OCI-LY1 (cell line): ENCODE measurements at regions not wholly inside any gene's neighbourhood (a gene's known extent, or its start where the extent isn't known, plus 50 kb on each side); places are given as distances from the start of the nearest gene placed in this dataset.

Source experiments
- H2AFZ ChIP-seq: fragments of 200-600 bp; sonication (generic), shearing (Covaris generic); 2 replicates; pipeline ENCODE4 v1.6.0; 2014; ENCODE audit warnings: antibody characterized with exemption, mild to moderate bottlenecking, low read length
- H3F3A ChIP-seq: fragments of 200-600 bp; sonication (generic), shearing (Covaris generic); 2 replicates; pipeline ENCODE4 v1.6.0; 2014; ENCODE audit warnings: mild to moderate bottlenecking, antibody characterized with exemption, low read length, moderate library complexity; ENCODE audit not compliant: insufficient read depth
- H3K27ac ChIP-seq: fragments of 200-600 bp; sonication (generic); 2 replicates; pipeline ENCODE4 v1.5.1; 2014; ENCODE audit warnings: low read length, mixed run types, mild to moderate bottlenecking, low read depth; ENCODE audit not compliant: poor library complexity, severe bottlenecking
- H3K27me3 ChIP-seq: fragments of 200-600 bp; sonication (generic); 2 replicates; pipeline ENCODE4 v1.6.0; 2014; ENCODE audit warnings: antibody characterized with exemption, mild to moderate bottlenecking, low read length, moderate library complexity; ENCODE audit not compliant: insufficient read depth
- H3K36me3 ChIP-seq: fragments of 200-600 bp; sonication (generic); 2 replicates; pipeline ENCODE4 v1.6.1; 2014; ENCODE audit warnings: mild to moderate bottlenecking, antibody characterized with exemption, low read length, moderate library complexity, mixed read lengths; ENCODE audit not compliant: insufficient read depth
- H3K4me1 ChIP-seq: fragments of 200-600 bp; sonication (generic); 2 replicates; pipeline ENCODE4 v1.5.1; 2014; ENCODE audit warnings: mild to moderate bottlenecking, low read length, moderate library complexity; ENCODE audit not compliant: insufficient read depth, severe bottlenecking
- H3K4me2 ChIP-seq: fragments of 200-600 bp; sonication (generic), shearing (Covaris generic); 2 replicates; pipeline ENCODE4 v1.6.1; 2014; ENCODE audit warnings: low read length
- H3K4me3 ChIP-seq: fragments of 200-600 bp; sonication (generic); 2 replicates; pipeline ENCODE4 v1.5.1; 2014; ENCODE audit warnings: low read length, low read depth, mild to moderate bottlenecking, mixed read lengths; ENCODE audit not compliant: poor library complexity, severe bottlenecking
- H3K79me2 ChIP-seq: fragments of 200-600 bp; shearing (Covaris generic); 2 replicates; pipeline ENCODE4 v1.6.1; 2016; ENCODE audit warnings: mixed run types, low read length, mixed read lengths; ENCODE audit not compliant: insufficient read depth
- H3K9ac ChIP-seq: fragments of 200-600 bp; sonication (generic), shearing (Covaris generic); 2 replicates; pipeline ENCODE4 v1.6.1; 2014; ENCODE audit warnings: mild to moderate bottlenecking, low read length, mixed read lengths
- H3K9me2 ChIP-seq: fragments of 200-600 bp; sonication (generic), shearing (Covaris generic); 2 replicates; pipeline ENCODE4 v1.6.1; 2014; ENCODE audit warnings: low read depth, mild to moderate bottlenecking, low read length, mixed read lengths
- H3K9me3 ChIP-seq: fragments of 200-600 bp; shearing (Covaris generic); 2 replicates; pipeline ENCODE4 v1.6.1; 2014; ENCODE audit warnings: low read length, mixed read lengths
- H4K20me1 ChIP-seq: fragments of 200-600 bp; sonication (generic), shearing (Covaris generic); 2 replicates; pipeline ENCODE4 v1.6.0; 2016; ENCODE audit warnings: mild to moderate bottlenecking, low read length; ENCODE audit not compliant: insufficient read depth
- EZH2 ChIP-seq: fragments of 200-600 bp; sonication (generic), shearing (Covaris generic); IDR thresholded peaks from 2 replicates; pipeline ENCODE4 v1.8.0; 2017; ENCODE audit warnings: borderline replicate concordance, mixed run types, mild to moderate bottlenecking, antibody characterized with exemption, low read length, moderate library complexity, mixed read lengths
- TF ChIP-seq, protein P1 (sequence below): fragments of 200-600 bp; sonication (generic), shearing (Covaris generic); IDR thresholded peaks from 2 replicates; pipeline ENCODE4 v1.5.1; 2017; ENCODE audit warnings: mild to moderate bottlenecking, antibody characterized with exemption, low read length, moderate library complexity, mixed read lengths

DNA sequence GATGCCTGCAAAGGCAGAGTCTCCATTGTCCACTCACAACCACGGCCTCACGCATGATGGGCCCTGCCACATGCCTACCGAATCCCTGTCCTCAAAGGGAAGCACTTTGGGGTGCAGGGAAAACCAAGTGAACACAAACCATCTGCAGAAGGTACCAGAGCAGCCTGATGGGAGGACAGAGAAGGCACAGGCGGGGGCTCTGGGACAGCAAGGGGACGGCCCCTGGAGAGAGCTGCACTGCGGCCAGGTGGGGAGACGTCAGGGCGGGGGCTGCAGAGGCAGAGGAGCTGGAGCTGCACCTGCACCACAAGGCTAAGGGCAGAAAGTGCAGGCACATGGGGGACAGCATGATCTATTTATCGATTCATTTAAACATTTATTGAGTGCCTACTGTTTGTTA lies 1056.0 kb downstream of the TBC1D22A start:
- no peak for TF ChIP-seq EZH2
- TF ChIP-seq, protein P1, sequence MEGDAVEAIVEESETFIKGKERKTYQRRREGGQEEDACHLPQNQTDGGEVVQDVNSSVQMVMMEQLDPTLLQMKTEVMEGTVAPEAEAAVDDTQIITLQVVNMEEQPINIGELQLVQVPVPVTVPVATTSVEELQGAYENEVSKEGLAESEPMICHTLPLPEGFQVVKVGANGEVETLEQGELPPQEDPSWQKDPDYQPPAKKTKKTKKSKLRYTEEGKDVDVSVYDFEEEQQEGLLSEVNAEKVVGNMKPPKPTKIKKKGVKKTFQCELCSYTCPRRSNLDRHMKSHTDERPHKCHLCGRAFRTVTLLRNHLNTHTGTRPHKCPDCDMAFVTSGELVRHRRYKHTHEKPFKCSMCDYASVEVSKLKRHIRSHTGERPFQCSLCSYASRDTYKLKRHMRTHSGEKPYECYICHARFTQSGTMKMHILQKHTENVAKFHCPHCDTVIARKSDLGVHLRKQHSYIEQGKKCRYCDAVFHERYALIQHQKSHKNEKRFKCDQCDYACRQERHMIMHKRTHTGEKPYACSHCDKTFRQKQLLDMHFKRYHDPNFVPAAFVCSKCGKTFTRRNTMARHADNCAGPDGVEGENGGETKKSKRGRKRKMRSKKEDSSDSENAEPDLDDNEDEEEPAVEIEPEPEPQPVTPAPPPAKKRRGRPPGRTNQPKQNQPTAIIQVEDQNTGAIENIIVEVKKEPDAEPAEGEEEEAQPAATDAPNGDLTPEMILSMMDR, result no peak
- no peaks in the 10 kb centered on the region for H3K9me2 ChIP-seq

DNA sequence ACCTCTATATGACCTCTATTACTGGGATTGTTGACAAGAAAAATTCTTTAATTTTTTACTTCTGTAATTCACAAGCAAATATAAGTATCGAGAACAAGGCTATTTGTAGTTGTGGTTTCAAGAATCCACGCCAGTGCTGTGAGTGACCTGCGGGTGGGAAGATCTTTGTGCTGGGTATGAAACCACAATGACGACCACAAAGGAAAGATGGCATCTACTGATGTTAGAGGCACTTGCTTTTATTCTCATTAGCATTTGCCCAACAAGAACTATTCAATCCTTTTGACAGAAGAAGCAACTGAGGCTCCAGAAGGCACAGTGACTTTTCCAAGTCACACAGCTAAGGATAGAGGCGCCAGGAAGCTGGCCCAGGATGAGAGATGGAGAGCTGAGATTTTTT lies 1054.9 kb downstream of the TBC1D22A start:
- no peak overlapping the region for H3K4me2 ChIP-seq
- H4K20me1 ChIP-seq, result no peaks in the 10 kb centered on the region
- no peaks in the 10 kb centered on the region for H3K79me2 ChIP-seq
- no peak overlapping the region for H3K9ac ChIP-seq
- no peak overlapping the region for H3K27ac ChIP-seq
- no peak overlapping the region for H3K4me3 ChIP-seq
- no peaks in the 10 kb centered on the region for H3K9me2 ChIP-seq
- no peaks in the 10 kb centered on the region for H3K4me1 ChIP-seq
- H3K9me3 ChIP-seq, result no peaks in the 10 kb centered on the region
- TF ChIP-seq EZH2, result no peak
- TF ChIP-seq, protein P1, result no peak
- no peak overlapping the region for H2AFZ ChIP-seq
- H3K36me3 ChIP-seq, result no peaks in the 10 kb centered on the region; the same call in 1 of the 2 replicates
- no peaks in the 10 kb centered on the region for H3F3A ChIP-seq
- peaks cover 6% of the 10 kb centered on the region; the same call in 1 of the 2 replicates for H3K27me3 ChIP-seq

More for the DNA sequence above, 1056.0 kb downstream of the TBC1D22A start:
- Histone ChIP-seq H3K27me3 (peaks cover 9% of the 10 kb centered on the region; the same call in 1 of the 2 replicates), H3K4me1 (no peaks in the 10 kb centered on the region), H3K4me2 (no peak overlapping the region), H3F3A (no peaks in the 10 kb centered on the region), H3K27ac (no peak overlapping the region), H3K79me2 (no peaks in the 10 kb centered on the region), H3K9me3 (no peaks in the 10 kb centered on the region), H3K36me3 (no peaks in the 10 kb centered on the region; the same call in 1 of the 2 replicates), H3K9ac (no peak overlapping the region), H4K20me1 (no peaks in the 10 kb centered on the region), H3K4me3 (no peak overlapping the region), H2AFZ (no peak overlapping the region)

- Histone ChIP-seq H2AFZ (no peak overlapping the region), H3K4me3 (no peak overlapping the region), H3K9me3 (no peaks in the 10 kb centered on the region), H3K27me3 (peaks cover 6% of the 10 kb centered on the region; the same call in 1 of the 2 replicates), H3K4me1 (no peaks in the 10 kb centered on the region), H3F3A (no peaks in the 10 kb centered on the region), H3K4me2 (no peak overlapping the region), H3K36me3 (no peaks in the 10 kb centered on the region; the same call in 1 of the 2 replicates), H3K9me2 (no peaks in the 10 kb centered on the region), H4K20me1 (no peaks in the 10 kb centered on the region), H3K27ac (no peak overlapping the region), H3K9ac (no peak overlapping the region), H3K79me2 (no peaks in the 10 kb centered on the region)
- no peak for TF ChIP-seq EZH2
- TF ChIP-seq, protein P1, result no peak
Observed at GRCh38 chr22:47816863-47817210, 1054.4 kb downstream of the TBC1D22A start.
